SW480 (cell line): ENCODE measurements at regions not wholly inside any gene's neighbourhood (a gene's known extent, or its start where the extent isn't known, plus 50 kb on each side); places are given as distances from the start of the nearest gene placed in this dataset.

Experiments used
- DNase-seq: peaks from one replicate; pipeline ENCODE4 v3.0.0-alpha.2; 2016; ENCODE audit warnings: low spot score

GRCh38 chr11:88448131-88448670 is 110.7 kb upstream of the CTSC start:
- DNase-seq, result no peak

- no peak for DNase-seq
Observed at GRCh38 chr11:88447281-88447680, 109.7 kb upstream of the CTSC start.

- no peak for DNase-seq
Observed at GRCh38 chr11:88439356-88439755, 101.8 kb upstream of the CTSC start.

- no peak for DNase-seq
Observed at GRCh38 chr11:88438721-88439120, 101.2 kb upstream of the CTSC start.

GRCh38 chr11:88435415-88435814 is 97.9 kb upstream of the CTSC start:
- no peak for DNase-seq

GRCh38 chr11:88434333-88434976 is 96.9 kb upstream of the CTSC start:
- DNase-seq, result no peak

- peak; percentile 9 for DNase-seq
Observed at GRCh38 chr11:88433536-88434230, 96.1 kb upstream of the CTSC start.

- DNase-seq, result no peak
Observed at GRCh38 chr11:88431675-88432341, 94.3 kb upstream of the CTSC start.

GRCh38 chr11:88428959-88429358 is 91.4 kb upstream of the CTSC start:
- DNase-seq, result no peak

GRCh38 chr11:88427719-88428118 is 90.2 kb upstream of the CTSC start:
- DNase-seq, result no peak

GRCh38 chr11:88424881-88425280 is 87.3 kb upstream of the CTSC start:
- no peak for DNase-seq

- DNase-seq, result no peak
Observed at GRCh38 chr11:88421530-88421929, 84.0 kb upstream of the CTSC start.

GRCh38 chr11:88420165-88420791 is 82.7 kb upstream of the CTSC start:
- no peak for DNase-seq

- DNase-seq, result no peak
Observed at GRCh38 chr11:88418508-88418907, 81.0 kb upstream of the CTSC start.

GRCh38 chr11:88415495-88415894 is 78.0 kb upstream of the CTSC start:
- no peak for DNase-seq

GRCh38 chr11:88414981-88415413 is 77.5 kb upstream of the CTSC start:
- DNase-seq, result peak; percentile 11

- DNase-seq, result no peak
Observed at GRCh38 chr11:88414385-88414861, 76.9 kb upstream of the CTSC start.

GRCh38 chr11:88411265-88411664 is 73.7 kb upstream of the CTSC start:
- no peak for DNase-seq

GRCh38 chr11:88410656-88411055 is 73.1 kb upstream of the CTSC start:
- DNase-seq, result no peak

GRCh38 chr11:88410056-88410455 is 72.5 kb upstream of the CTSC start:
- DNase-seq, result no peak

GRCh38 chr11:88406876-88407275 is 69.3 kb upstream of the CTSC start:
- no peak for DNase-seq

- DNase-seq, result no peak
Observed at GRCh38 chr11:88405853-88406252, 68.3 kb upstream of the CTSC start.
